ENCODE measurements at regions not wholly inside any gene's neighbourhood (a gene's known extent, or its start where the extent isn't known, plus 50 kb on each side); places are given as distances from the start of the nearest gene placed in this dataset.
"Not testable (repeated sequence)": the region's sequence is repeated elsewhere in the genome, so short reads cannot be mapped to it uniquely, and the experiment has no call there.

GRCh38 chr2:185245806-185246205, 492.8 kb upstream of the FSIP2 start:
- 29 to 48% methylated on average over 1 of the region's 1 CpG for WGBS, 2 donors
- no peaks in the 10 kb centered on the region for H3K4me1 ChIP-seq
- ATAC-seq (ENCODE audit: low FRiP score in 2 of 2) (no peak), DNase-seq (no peak)
- H3K9me3 ChIP-seq: no peaks in the 10 kb centered on the region
- H3K27ac ChIP-seq: no peak overlapping the region
- no peaks in the 10 kb centered on the region for H3K27me3 ChIP-seq
- H3K4me3 ChIP-seq: no peak overlapping the region
- TF ChIP-seq EP300 (IDR thresholded peaks at IDR 0.05): no peak
- H3K36me3 ChIP-seq: no peaks in the 10 kb centered on the region

DNA sequence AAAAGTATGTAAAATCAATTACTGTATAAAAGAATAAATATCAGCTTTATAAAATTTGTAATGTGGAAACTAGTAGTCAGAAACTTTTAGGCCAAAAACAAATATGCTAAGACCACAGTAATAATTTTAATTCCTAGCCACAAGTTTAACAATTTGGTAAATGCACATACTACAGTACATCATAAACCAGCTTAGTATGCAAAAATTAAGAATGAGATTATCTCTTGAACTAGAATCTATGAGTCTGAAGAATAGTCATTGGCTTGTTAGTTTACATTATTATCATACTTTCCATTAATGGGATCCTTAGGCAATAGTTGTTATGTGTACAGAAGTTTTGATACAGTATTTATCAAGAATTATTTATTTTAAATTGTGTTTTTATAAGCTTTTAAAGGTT, 491.9 kb upstream of the FSIP2 start:
- TF ChIP-seq POLR2AphosphoS5 (IDR thresholded peaks at IDR 0.05): no peak
- TF ChIP-seq POLR2A (IDR thresholded peaks at IDR 0.05): no peak
- Histone ChIP-seq H3K27ac (no peak overlapping the region), H3K4me3 (no peak overlapping the region), H3K27me3 (no peaks in the 10 kb centered on the region), H3K9me3 (no peaks in the 10 kb centered on the region), H3K36me3 (no peaks in the 10 kb centered on the region), H3K4me1 (no peaks in the 10 kb centered on the region)
- DNase-seq: no peak
- no peak for ATAC-seq (ENCODE audit: low FRiP score in 2 of 2)

DNA sequence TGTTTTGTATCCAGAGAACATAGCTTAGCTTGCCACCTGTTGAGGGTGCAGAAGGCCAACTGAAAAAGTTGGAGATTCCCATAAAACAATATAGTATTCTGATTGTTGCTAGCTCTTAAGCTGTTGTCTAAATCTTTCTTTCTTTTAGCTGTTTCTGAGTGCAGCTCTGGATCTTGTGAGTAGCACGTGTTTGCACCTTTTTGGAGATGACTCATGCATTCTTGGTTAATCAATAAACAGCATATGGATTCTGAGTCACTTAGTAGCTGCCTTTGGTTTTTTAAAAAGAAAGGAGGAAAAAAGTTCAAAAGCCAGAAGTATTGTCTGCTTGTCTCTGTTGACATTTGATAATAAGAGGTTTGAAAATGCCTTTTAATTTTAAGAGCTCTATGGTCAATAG, 483.0 kb upstream of the FSIP2 start:
- Histone ChIP-seq H3K4me3 (no peak overlapping the region), H3K4me1 (no peaks in the 10 kb centered on the region), H3K27me3 (no peaks in the 10 kb centered on the region), H3K9me3 (no peaks in the 10 kb centered on the region), H3K36me3 (no peaks in the 10 kb centered on the region), H3K27ac (no peak overlapping the region)
- TF ChIP-seq EP300 (IDR thresholded peaks at IDR 0.05) (no peak), CTCF (IDR thresholded peaks at IDR 0.05) (no peak), POLR2A (IDR thresholded peaks at IDR 0.05) (no peak), POLR2AphosphoS5 (IDR thresholded peaks at IDR 0.05) (no peak)
- ATAC-seq (ENCODE audit: low FRiP score in 2 of 2) (no peak), DNase-seq (no peak)
- WGBS, 2 donors: 41 to 46% methylated on average over 1 of the region's 1 CpG

- DNase-seq (no peak), ATAC-seq (ENCODE audit: low FRiP score in 2 of 2) (no peak)
- TF ChIP-seq POLR2A (IDR thresholded peaks at IDR 0.05) (no peak), CTCF (IDR thresholded peaks at IDR 0.05) (no peak), EP300 (IDR thresholded peaks at IDR 0.05) (no peak), POLR2AphosphoS5 (IDR thresholded peaks at IDR 0.05) (no peak)
- Histone ChIP-seq H3K4me1 (no peaks in the 10 kb centered on the region), H3K36me3 (no peaks in the 10 kb centered on the region), H3K9me3 (no peaks in the 10 kb centered on the region), H3K27ac (no peak overlapping the region), H3K4me3 (no peak overlapping the region), H3K27me3 (no peaks in the 10 kb centered on the region)
- WGBS, 2 donors: 59 to 75% methylated on average over 1 of the region's 1 CpG
These were observed 472.9 kb upstream of the FSIP2 start for GRCh38 chr2:185265747-185266146.

GRCh38 chr2:185268651-185269050, 470.0 kb upstream of the FSIP2 start:
- 79 to 82% methylated on average over 3 of the region's 3 CpGs for WGBS, 2 donors
- no peak for TF ChIP-seq POLR2AphosphoS5 (IDR thresholded peaks at IDR 0.05)
- TF ChIP-seq POLR2A (IDR thresholded peaks at IDR 0.05): no peak
- TF ChIP-seq CTCF (IDR thresholded peaks at IDR 0.05): no peak
- TF ChIP-seq EP300 (IDR thresholded peaks at IDR 0.05): no peak
- DNase-seq (no peak), ATAC-seq (ENCODE audit: low FRiP score in 2 of 2) (no peak)
- Histone ChIP-seq H3K9me3 (no peaks in the 10 kb centered on the region), H3K4me1 (no peaks in the 10 kb centered on the region), H3K27ac (no peak overlapping the region), H3K27me3 (no peaks in the 10 kb centered on the region), H3K36me3 (no peaks in the 10 kb centered on the region), H3K4me3 (no peak overlapping the region)

- H3K4me1 ChIP-seq: no peaks in the 10 kb centered on the region
- H3K4me3 ChIP-seq: no peak overlapping the region
- no peak overlapping the region for H3K27ac ChIP-seq
- no peak for DNase-seq
- no peaks in the 10 kb centered on the region for H3K9me3 ChIP-seq
- no peak for ATAC-seq (ENCODE audit: low FRiP score in 2 of 2)
- H3K36me3 ChIP-seq: no peaks in the 10 kb centered on the region
- TF ChIP-seq POLR2AphosphoS5 (IDR thresholded peaks at IDR 0.05): no peak
- no peak for TF ChIP-seq CTCF (IDR thresholded peaks at IDR 0.05)
- TF ChIP-seq EP300 (IDR thresholded peaks at IDR 0.05): no peak
- TF ChIP-seq POLR2A (IDR thresholded peaks at IDR 0.05): no peak
- no peaks in the 10 kb centered on the region for H3K27me3 ChIP-seq
- 73 to 76% methylated on average over 4 of the region's 4 CpGs for WGBS, 2 donors
These were observed 463.7 kb upstream of the FSIP2 start for GRCh38 chr2:185274718-185275484.

DNA sequence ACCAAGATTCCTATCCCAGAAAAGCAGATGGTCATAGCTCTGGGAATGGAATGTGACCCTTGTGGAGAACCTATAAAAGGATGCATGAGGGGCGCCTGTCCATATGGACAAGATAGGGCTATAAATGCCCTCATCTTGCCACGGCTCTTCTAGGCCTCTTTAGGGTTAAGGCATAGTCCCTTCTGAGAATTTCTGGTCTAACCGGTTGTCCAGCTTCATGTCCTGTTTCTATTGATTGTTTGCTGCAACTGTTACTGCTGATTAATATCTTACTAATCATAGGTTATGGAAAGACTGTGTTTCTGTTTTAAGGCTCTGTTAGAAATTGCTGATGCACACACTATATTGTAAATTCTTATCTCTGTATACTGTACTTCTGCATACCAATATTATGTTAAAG, 462.6 kb upstream of the FSIP2 start:
- not testable (repeated sequence) for DNase-seq; ATAC-seq (ENCODE audit: low FRiP score in 2 of 2)
- WGBS, 2 donors: 74 to 80% methylated on average over 3 of the region's 3 CpGs

More for the DNA sequence above, 462.6 kb upstream of the FSIP2 start:
- not testable (repeated sequence) for H3K36me3 ChIP-seq, H3K27ac ChIP-seq, H3K27me3 ChIP-seq, H3K4me1 ChIP-seq, H3K4me3 ChIP-seq, H3K9me3 ChIP-seq

Measured in upper lobe of left lung (tissue), 6 donors.